ENCODE measurements at regions not wholly inside any gene's neighbourhood (a gene's known extent, or its start where the extent isn't known, plus 50 kb on each side); places are given as distances from the start of the nearest gene placed in this dataset.

DNA sequence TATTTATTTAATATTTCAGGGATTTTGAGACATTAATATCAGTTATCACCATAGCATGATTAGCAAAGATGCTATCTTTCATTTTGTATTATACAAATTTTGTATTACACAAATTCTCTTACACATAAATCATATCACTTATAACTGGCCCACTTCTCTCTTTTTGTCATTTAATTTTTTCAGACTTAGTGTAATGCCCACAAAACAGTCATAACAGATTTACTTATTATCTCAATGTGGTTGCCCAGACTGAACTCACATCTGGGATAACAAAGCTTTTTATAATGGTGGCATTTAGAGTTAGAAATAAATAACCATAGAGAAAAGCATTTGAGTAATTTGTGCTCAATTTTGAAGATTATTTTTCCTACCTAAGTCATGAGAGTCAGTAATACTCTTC lies 148.3 kb downstream of the TFAP2B start:
- TF ChIP-seq, protein P1, sequence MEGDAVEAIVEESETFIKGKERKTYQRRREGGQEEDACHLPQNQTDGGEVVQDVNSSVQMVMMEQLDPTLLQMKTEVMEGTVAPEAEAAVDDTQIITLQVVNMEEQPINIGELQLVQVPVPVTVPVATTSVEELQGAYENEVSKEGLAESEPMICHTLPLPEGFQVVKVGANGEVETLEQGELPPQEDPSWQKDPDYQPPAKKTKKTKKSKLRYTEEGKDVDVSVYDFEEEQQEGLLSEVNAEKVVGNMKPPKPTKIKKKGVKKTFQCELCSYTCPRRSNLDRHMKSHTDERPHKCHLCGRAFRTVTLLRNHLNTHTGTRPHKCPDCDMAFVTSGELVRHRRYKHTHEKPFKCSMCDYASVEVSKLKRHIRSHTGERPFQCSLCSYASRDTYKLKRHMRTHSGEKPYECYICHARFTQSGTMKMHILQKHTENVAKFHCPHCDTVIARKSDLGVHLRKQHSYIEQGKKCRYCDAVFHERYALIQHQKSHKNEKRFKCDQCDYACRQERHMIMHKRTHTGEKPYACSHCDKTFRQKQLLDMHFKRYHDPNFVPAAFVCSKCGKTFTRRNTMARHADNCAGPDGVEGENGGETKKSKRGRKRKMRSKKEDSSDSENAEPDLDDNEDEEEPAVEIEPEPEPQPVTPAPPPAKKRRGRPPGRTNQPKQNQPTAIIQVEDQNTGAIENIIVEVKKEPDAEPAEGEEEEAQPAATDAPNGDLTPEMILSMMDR (IDR thresholded peaks at IDR 0.05; ENCODE audit: insufficient read depth, low read length, poor library complexity, severe bottlenecking) = no peak
- TF ChIP-seq EZH2phosphoT487 (conservative IDR thresholded peaks at IDR 0.05; ENCODE audit: low read length) = no peak
